Panc1 (cell line): ENCODE measurements at regions not wholly inside any gene's neighbourhood (a gene's known extent, or its start where the extent isn't known, plus 50 kb on each side); places are given as distances from the start of the nearest gene placed in this dataset.

Source experiments
- ATAC-seq: fragments of 200-7000 bp; cut with Tn5 transposase; 2 replicates; pipeline ENCODE4 v1.9.1; 2020; ENCODE audit warnings: mild to moderate bottlenecking, moderate library complexity
- BruUV-seq: library from RNA; stranded (reverse); fragments of 400-500 nt; replicated peaks from 2 replicates; lab custom pipeline; 2021; lab: Mats Ljungman, UMichigan
- CTCF ChIA-PET: fragments of 300-600 bp; sonication (Branson Sonifier 250); formaldehyde crosslinking; loops from one replicate; lab custom pipeline; 2022; ENCODE audit warnings: antibody characterized with exemption; lab: Charles Lee
- POLR2A ChIA-PET: fragments of 300-600 bp; sonication (Branson Sonifier 250); formaldehyde crosslinking; loops from one replicate; lab custom pipeline; 2022; ENCODE audit warnings: antibody characterized with exemption; lab: Charles Lee
- DNase-seq: peaks from one replicate; pipeline ENCODE4 v3.0.0-alpha.2; 2010; ENCODE audit warnings: low read depth, low spot score
- H3K27ac ChIP-seq: 2 replicates; pipeline ENCODE4 v1.5.1; 2011; ENCODE audit warnings: mild to moderate bottlenecking, low read length, inconsistent platforms
- H3K27me3 ChIP-seq: fragments of 200-500 bp; sonication (Bioruptor generic); 2 replicates; pipeline ENCODE4 v1.6.0; 2014; ENCODE audit warnings: low read length, inconsistent platforms; ENCODE audit not compliant: control insufficient read depth, insufficient read depth
- H3K36me3 ChIP-seq: fragments of 200-500 bp; sonication (Bioruptor generic); 2 replicates; pipeline ENCODE4 v1.5.1; 2014; ENCODE audit warnings: inconsistent platforms, mild to moderate bottlenecking, low read length, moderate library complexity; ENCODE audit not compliant: control insufficient read depth, insufficient read depth
- H3K4me1 ChIP-seq: 2 replicates; pipeline ENCODE4 v1.5.1; 2011; ENCODE audit warnings: inconsistent platforms, mild to moderate bottlenecking, low read length, moderate library complexity; ENCODE audit not compliant: control insufficient read depth, insufficient read depth
- H3K4me3 ChIP-seq, 2 experiments: 2 replicates each; pipeline ENCODE4 v1.5.1; 2011 to 2012; ENCODE audit warnings: low read depth in 2 of 2, low read length in 2 of 2, mild to moderate bottlenecking in 2 of 2, inconsistent platforms in 1 of 2, moderate library complexity in 1 of 2
- H3K9me3 ChIP-seq: fragments of 200-500 bp; sonication (Bioruptor generic); 2 replicates; pipeline ENCODE4 v1.5.1; 2014; ENCODE audit warnings: low read depth, mild to moderate bottlenecking, inconsistent platforms, low read length, moderate library complexity; ENCODE audit not compliant: control insufficient read depth, insufficient read depth
- POLR2AphosphoS5 ChIP-seq: IDR thresholded peaks from 2 replicates; pipeline ENCODE4 v1.6.1; 2012; ENCODE audit warnings: mild to moderate bottlenecking, low read depth, low read length, moderate library complexity
- SIN3A ChIP-seq: IDR thresholded peaks from 2 replicates; pipeline ENCODE4 v1.6.1; 2012; ENCODE audit warnings: low read depth, mild to moderate bottlenecking, low read length, moderate library complexity, borderline replicate concordance; ENCODE audit not compliant: insufficient read depth
- TCF7L2 ChIP-seq: IDR thresholded peaks from 2 replicates; pipeline ENCODE4 v1.6.1; 2011; ENCODE audit warnings: mild to moderate bottlenecking, low read depth, low read length, inconsistent platforms
- in situ Hi-C: cut with HindIII; loops from 2 replicates; pipeline ENCODE4 v1.10.0; 2016; ENCODE audit warnings: low sequenced_read_pairs, low pct_unique_long_range_greater_than_20kb
- intact Hi-C: fragments of 100-400 bp; cut with micrococcal nuclease; formaldehyde crosslinking; loops from one replicate; pipeline ENCODE4 v1.10.0; 2022; ENCODE audit not compliant: unreplicated experiment
- TF ChIP-seq, protein P1 (sequence below): fragments of 450-650 bp; IDR thresholded peaks from 2 replicates; pipeline ENCODE4 v1.5.1; 2017; ENCODE audit warnings: mild to moderate bottlenecking
- TF ChIP-seq, protein P2 (sequence below), 2 experiments: IDR thresholded peaks; 2 replicates each; pipeline ENCODE4 v1.6.1; 2011 to 2012; ENCODE audit warnings: low read depth in 2 of 2, control low read depth in 1 of 2, low read length in 1 of 2, mild to moderate bottlenecking in 1 of 2, moderate library complexity in 1 of 2; ENCODE audit not compliant: insufficient read depth in 1 of 2

DNA sequence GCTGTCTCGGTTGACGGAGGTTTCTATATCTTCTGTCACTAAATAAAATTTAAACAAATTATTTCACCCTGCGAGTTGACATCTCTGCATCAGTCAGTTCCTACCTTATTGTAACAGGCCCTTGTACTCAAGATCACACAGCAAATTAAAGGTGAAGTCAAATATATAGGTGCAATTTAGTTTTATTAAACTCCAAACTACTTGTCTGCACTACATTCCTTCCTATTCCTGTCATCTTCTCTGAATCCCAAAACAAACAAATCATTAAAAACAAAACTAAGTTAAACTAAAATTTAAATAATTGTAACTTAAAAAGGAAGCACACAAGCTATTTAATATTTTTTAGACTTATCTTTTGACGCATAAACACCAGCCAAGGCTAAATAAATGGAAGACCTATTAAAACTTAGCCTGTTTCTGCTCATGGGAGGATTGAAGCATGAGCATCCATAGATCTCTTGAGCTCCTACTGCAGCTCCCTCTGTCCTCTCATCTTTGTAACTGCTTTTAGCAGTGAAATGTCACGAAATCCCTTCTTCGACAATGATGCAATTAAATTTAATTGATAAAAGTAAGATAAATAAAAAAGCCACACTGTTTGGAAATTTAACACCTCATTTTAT lies 1152.3 kb upstream of the GJE1 start:
- CTCF ChIA-PET, result no interaction called here
- intact Hi-C loops, result no loop called here
- no peak for DNase-seq
- no peak for TF ChIP-seq SIN3A
- TF ChIP-seq, protein P1, sequence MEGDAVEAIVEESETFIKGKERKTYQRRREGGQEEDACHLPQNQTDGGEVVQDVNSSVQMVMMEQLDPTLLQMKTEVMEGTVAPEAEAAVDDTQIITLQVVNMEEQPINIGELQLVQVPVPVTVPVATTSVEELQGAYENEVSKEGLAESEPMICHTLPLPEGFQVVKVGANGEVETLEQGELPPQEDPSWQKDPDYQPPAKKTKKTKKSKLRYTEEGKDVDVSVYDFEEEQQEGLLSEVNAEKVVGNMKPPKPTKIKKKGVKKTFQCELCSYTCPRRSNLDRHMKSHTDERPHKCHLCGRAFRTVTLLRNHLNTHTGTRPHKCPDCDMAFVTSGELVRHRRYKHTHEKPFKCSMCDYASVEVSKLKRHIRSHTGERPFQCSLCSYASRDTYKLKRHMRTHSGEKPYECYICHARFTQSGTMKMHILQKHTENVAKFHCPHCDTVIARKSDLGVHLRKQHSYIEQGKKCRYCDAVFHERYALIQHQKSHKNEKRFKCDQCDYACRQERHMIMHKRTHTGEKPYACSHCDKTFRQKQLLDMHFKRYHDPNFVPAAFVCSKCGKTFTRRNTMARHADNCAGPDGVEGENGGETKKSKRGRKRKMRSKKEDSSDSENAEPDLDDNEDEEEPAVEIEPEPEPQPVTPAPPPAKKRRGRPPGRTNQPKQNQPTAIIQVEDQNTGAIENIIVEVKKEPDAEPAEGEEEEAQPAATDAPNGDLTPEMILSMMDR, result peak; percentile 27; the same call in 1 of the 2 replicates
- Histone ChIP-seq H3K36me3 (no peaks in the 10 kb centered on the region), H3K27me3 (no peaks in the 10 kb centered on the region), H3K9me3 (no peaks in the 10 kb centered on the region), H3K4me1 (peaks cover 5% of the 10 kb centered on the region; the same call in 1 of the 2 replicates), H3K27ac (peak overlapping the region; percentile 61; the same call in 1 of the 2 replicates), H3K4me3 (no peak overlapping the region)
- no TSS peak for BruUV-seq
- no peak for ATAC-seq
- in situ Hi-C loops, result no loop called here
- POLR2A ChIA-PET, result no interaction called here

- POLR2A ChIA-PET, result no interaction called here
These were observed 1153.1 kb upstream of the GJE1 start for GRCh38 chr6:140979642-140980091.

More at GRCh38 chr6:140979642-140980091, 1153.1 kb upstream of the GJE1 start:
- no peaks in the 10 kb centered on the region for H3K36me3 ChIP-seq
- H3K4me3 ChIP-seq, result no peak overlapping the region
- H3K4me1 ChIP-seq, result peaks cover 5% of the 10 kb centered on the region; the same call in 1 of the 2 replicates
- H3K9me3 ChIP-seq, result no peaks in the 10 kb centered on the region
- intact Hi-C loops, result no loop called here
- TF ChIP-seq, protein P2, sequence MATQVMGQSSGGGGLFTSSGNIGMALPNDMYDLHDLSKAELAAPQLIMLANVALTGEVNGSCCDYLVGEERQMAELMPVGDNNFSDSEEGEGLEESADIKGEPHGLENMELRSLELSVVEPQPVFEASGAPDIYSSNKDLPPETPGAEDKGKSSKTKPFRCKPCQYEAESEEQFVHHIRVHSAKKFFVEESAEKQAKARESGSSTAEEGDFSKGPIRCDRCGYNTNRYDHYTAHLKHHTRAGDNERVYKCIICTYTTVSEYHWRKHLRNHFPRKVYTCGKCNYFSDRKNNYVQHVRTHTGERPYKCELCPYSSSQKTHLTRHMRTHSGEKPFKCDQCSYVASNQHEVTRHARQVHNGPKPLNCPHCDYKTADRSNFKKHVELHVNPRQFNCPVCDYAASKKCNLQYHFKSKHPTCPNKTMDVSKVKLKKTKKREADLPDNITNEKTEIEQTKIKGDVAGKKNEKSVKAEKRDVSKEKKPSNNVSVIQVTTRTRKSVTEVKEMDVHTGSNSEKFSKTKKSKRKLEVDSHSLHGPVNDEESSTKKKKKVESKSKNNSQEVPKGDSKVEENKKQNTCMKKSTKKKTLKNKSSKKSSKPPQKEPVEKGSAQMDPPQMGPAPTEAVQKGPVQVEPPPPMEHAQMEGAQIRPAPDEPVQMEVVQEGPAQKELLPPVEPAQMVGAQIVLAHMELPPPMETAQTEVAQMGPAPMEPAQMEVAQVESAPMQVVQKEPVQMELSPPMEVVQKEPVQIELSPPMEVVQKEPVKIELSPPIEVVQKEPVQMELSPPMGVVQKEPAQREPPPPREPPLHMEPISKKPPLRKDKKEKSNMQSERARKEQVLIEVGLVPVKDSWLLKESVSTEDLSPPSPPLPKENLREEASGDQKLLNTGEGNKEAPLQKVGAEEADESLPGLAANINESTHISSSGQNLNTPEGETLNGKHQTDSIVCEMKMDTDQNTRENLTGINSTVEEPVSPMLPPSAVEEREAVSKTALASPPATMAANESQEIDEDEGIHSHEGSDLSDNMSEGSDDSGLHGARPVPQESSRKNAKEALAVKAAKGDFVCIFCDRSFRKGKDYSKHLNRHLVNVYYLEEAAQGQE (IDR thresholded peaks at IDR 0.05; ENCODE audit: insufficient read depth in 1 of 2, low read depth in 2 of 2, low read length in 1 of 2), result no peak
- TF ChIP-seq POLR2AphosphoS5 (no peak), SIN3A (no peak), TCF7L2 (no peak)
- TF ChIP-seq, protein P1, result no peak
- CTCF ChIA-PET, result no interaction called here
- DNase-seq (no peak), ATAC-seq (no peak)
- H3K27ac ChIP-seq, result peak overlapping the region; percentile 61; the same call in 1 of the 2 replicates
- BruUV-seq, result no TSS peak
- H3K27me3 ChIP-seq, result no peaks in the 10 kb centered on the region
- in situ Hi-C loops, result no loop called here
